Occipital lobe (tissue), 1 donor: ENCODE measurements at regions not wholly inside any gene's neighbourhood (a gene's known extent, or its start where the extent isn't known, plus 50 kb on each side); places are given as distances from the start of the nearest gene placed in this dataset.

Source experiments
- DNase-seq: peaks from one replicate; lab custom pipeline; 2025; lab: John Stamatoyannopoulos, UW

- DNase-seq, result no peak
These were observed 78.7 kb upstream of the MBOAT2 start for GRCh38 chr2:9082158-9082557.

GRCh38 chr2:9081750-9082149, 78.3 kb upstream of the MBOAT2 start:
- no peak for DNase-seq

DNA sequence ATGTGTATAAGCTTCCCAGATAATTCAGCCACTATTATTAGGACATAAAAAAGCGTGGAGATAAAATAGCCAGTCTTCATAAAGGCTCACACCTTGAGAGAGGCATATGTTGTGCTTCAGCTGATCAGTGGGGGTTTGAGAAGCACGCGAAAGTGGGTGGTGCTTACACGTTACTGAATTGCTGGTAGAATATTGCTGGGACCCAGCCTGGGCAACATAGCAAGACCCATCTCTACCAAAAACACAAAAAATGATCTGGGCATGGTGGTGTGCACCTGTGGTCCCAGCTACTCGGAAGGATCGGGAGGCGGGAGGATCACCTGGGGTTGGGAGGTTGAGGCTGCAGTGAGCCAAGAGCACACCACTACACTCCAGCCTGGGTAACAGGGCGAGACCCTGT, 74.9 kb upstream of the MBOAT2 start:
- no peak for DNase-seq

DNA sequence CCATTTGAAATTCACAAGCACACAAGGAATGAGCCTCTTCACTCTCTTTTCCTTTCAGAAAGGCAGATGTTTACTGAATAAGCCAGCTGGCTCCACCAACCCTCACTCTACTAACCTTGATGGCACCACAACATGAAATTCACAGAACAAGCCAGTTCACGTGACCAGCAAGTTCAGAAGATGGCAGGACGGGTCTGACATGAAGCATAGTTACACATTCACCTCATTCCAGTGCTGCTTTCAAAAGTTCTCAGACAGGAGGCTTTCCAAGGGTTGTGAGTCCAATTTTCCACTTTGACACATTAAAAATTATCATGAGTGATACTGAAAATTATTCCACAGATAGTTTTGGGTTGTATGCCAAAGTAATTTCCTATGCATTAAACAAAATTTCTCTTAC, 74.2 kb upstream of the MBOAT2 start:
- DNase-seq, result no peak

- no peak for DNase-seq
These were observed 73.3 kb upstream of the MBOAT2 start for GRCh38 chr2:9076755-9077154.

DNA sequence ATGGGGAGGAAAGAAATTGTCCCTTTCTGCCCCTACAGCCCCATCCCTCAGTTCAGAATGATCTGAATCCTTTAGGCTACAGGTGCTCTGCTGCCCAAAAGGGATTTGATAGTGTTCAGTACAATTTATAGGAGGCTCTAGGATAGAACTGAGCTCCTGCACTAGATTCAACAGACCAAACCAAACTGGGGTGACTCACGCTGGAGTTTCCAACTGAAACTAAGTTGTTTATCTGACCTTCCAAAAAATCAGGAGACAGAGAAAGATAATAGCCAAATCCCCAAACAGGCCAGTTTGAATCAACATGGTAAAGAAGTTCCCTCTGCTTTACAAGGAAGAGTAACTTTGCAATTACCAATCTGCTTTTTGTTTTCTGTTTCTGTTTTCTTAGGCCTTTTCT, 72.7 kb upstream of the MBOAT2 start:
- no peak for DNase-seq

DNA sequence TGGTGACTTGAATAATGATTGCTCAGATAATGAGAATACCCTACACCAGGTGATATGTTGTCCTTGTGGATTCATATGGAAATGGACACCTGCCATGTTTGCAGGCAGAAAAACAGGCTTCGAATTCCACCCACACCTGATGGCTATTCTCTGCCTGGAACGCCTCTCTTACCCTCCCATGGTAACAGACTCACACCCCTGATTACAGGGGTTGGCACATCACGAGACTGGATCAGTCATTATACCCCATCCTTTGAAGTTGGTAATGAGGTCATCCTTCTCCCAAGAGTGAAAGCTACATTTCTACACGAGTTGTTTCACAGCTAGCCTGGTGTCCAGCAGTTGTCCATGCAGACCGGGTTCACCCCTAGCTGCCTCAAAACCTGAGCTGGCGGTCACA, 71.4 kb upstream of the MBOAT2 start:
- DNase-seq, result no peak

GRCh38 chr2:9071584-9072124, 68.2 kb upstream of the MBOAT2 start:
- DNase-seq, result no peak

GRCh38 chr2:9071032-9071431, 67.5 kb upstream of the MBOAT2 start:
- DNase-seq, result no peak

GRCh38 chr2:9069543-9069942, 66.1 kb upstream of the MBOAT2 start:
- DNase-seq, result no peak

DNA sequence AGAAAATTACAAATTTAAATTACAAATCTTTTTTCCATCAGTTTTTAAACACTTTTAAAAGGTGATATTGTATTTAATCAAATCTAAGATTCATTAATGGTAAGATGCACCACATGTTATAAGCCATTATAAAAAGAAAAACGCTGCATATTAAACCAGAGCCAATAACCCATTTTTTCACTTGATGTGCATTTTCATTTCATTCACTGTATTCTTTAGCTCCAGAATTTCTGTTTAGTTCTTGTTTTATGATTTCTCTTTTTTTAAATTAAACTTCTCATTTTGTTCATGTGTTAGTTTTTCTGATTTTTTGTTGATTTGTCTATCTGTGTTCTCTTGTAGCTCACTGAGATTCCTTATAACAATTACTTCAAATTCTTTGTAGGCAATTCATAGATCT, 62.4 kb upstream of the MBOAT2 start:
- DNase-seq, result no peak

DNA sequence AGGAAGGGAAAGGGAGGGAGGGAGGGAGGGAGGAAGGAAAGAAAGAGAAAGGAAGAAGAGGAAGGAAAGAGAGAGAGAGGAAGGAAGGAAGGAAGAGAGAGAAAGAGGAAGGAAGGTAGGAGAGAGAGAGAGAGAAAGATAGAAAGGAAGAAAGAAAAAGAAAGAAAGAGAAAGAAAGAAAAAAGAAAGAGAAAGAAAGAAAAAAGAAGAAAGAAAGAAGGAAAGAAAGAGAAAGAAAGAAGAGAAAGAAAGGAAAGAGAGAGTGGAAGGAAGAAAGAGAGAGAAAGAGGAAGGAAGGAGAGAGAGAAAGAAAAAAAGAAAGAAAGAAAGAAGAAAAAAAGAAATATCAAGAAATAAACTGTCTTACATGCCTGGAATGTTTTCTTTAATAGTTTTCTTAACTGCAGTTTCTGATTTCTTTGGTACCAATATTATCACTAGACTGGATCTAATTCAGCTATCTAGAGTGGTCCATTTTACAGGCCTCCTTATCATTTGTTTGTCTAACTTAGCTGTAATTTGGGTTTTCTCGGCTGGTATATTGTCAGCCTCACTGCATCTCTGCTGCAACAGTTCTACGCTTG, 59.6 kb upstream of the MBOAT2 start:
- DNase-seq, result no peak

DNA sequence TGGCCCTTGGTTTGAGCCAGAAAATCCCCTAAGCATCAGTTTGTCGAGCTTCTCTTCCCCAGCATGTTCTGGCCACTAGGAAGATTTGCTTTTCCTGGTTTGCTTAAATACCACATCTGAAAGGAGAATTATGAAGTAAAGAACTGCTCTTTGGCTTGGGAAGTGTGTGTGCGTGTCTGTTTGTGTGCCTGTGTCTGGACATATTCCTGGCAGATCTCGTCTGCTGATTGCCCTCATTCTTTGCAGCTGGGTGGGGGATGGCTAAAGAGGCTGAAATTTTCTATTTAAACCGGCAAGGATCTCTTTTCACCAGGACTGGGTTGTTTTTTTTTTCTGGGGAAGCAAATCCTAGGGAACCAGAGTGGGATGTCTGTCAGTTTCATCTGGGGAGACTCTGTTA, 57.3 kb upstream of the MBOAT2 start:
- DNase-seq, result no peak

DNA sequence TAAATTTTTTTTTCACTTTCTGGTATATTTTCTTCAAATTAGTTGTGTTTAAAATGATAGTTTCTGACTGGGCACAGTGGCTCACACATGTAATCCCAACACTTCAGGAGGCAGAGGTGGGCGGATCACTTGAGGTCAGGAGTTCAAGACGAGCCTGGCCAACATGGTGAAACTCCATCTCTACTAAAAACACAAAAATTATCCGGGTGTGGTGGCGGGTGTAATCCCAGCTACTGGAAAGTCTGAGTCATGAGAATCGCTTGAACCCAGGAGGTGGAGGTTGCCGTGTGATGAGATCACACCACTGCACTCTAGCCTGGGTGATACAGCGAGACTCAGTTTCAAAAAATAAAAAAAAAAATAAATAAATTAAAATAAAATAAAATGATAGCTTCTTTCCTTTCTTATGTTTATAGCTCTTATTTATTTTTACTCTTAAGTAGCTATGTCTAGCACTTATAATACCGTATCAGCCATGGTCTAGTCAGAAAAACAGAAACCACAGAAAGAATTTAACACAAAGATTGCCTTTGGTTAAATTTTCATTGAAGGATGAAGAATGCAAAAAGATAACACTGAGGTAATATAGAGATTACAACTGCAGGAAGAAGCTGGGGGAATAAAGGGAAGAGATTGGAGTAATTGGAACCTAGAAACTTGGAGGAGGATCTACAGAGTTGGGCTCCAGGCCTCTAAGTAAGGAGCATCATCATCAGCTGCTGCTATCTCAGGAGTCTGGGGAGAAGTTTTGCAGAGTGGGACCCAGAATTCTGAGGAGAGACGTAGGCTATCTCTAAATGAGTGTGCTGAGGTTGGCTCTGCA, 54.7 kb upstream of the MBOAT2 start:
- no peak for DNase-seq

- no peak for DNase-seq
These were observed 52.0 kb upstream of the MBOAT2 start for GRCh38 chr2:9055471-9055870.

DNA sequence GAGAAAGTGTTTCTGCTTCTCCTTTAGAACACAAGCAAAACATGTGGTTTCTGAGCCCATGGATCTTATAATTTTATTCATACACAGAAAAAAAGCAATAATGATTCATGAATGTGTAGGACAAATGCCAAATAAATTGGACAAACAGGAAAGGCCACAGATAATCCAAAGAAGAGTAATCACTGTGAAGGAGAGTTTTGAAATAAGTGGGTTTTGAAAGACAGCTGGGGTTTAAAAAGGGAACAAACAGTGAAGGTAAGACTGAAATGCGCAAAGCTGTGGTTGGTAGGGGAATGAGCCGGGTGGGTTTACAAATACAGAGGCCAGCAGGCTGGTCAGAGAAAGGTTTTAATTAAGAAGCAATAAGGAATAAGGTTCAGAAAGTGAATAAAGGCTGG, 50.0 kb upstream of the MBOAT2 start:
- DNase-seq, result no peak
